ENCODE measurements at regions not wholly inside any gene's neighbourhood (a gene's known extent, or its start where the extent isn't known, plus 50 kb on each side); places are given as distances from the start of the nearest gene placed in this dataset.

- intact Hi-C loops (cut with micrococcal nuclease), result no loop called here
- H3K27me3 Mint-ChIP-seq, result peaks cover 2% of the 10 kb centered on the region in 2 donors
- ChIA-PET CTCF (ENCODE audit: partially characterized antibody) (no interaction called here), POLR2A (ENCODE audit: partially characterized antibody) (no interaction called here)
- no peak overlapping the region for H3K27ac Mint-ChIP-seq
- Histone ChIP-seq H3K27me3 (ENCODE audit: insufficient read depth, low read length) (no peaks in the 10 kb centered on the region), H3K4me3 (ENCODE audit: low read length in 2 of 2) (no peak overlapping the region), H3K4me1 (ENCODE audit: insufficient read depth, low read length) (no peaks in the 10 kb centered on the region), H3K27ac (ENCODE audit: low read depth, low read length) (no peak overlapping the region), H3K9me3 (ENCODE audit: control insufficient read depth in 1 of 2, low read length in 2 of 2) (no peaks in the 10 kb centered on the region), H3K36me3 (ENCODE audit: insufficient read depth, low read length) (no peaks in the 10 kb centered on the region)
- no peaks in the 10 kb centered on the region for H3K4me1 Mint-ChIP-seq
- peaks cover 0 to 3% (median 0%) of the 10 kb centered on the region in 8 donors for H3K9me3 Mint-ChIP-seq
- no peaks in the 10 kb centered on the region for H3K36me3 Mint-ChIP-seq
- no peak overlapping the region for H3K4me3 Mint-ChIP-seq
- no peak for DNase-seq
These were observed 60.9 kb upstream of the ZC3H12C start for GRCh38 chr11:110032259-110032658.

- CTCF ChIA-PET (ENCODE audit: partially characterized antibody), result no interaction called here
- POLR2A ChIA-PET (ENCODE audit: partially characterized antibody), result no interaction called here
- Histone ChIP-seq H3K27me3 (ENCODE audit: insufficient read depth, low read length) (no peaks in the 10 kb centered on the region), H3K9me3 (ENCODE audit: control insufficient read depth in 1 of 2, low read length in 2 of 2) (no peaks in the 10 kb centered on the region), H3K4me3 (ENCODE audit: low read length in 2 of 2) (no peak overlapping the region), H3K4me1 (ENCODE audit: insufficient read depth, low read length) (no peaks in the 10 kb centered on the region), H3K36me3 (ENCODE audit: insufficient read depth, low read length) (no peaks in the 10 kb centered on the region), H3K27ac (ENCODE audit: low read depth, low read length) (no peak overlapping the region)
- Mint-ChIP-seq H3K4me3 (no peak overlapping the region), H3K27ac (no peak overlapping the region), H3K27me3 (peaks cover 2 to 5% of the 10 kb centered on the region in 2 donors), H3K9me3 (peaks cover 0 to 3% (median 0%) of the 10 kb centered on the region in 8 donors), H3K36me3 (no peaks in the 10 kb centered on the region), H3K4me1 (no peaks in the 10 kb centered on the region)
- intact Hi-C loops (cut with micrococcal nuclease), result no loop called here
- no peak for DNase-seq
These were observed 60.1 kb upstream of the ZC3H12C start for GRCh38 chr11:110032957-110033570.

- no peaks in the 10 kb centered on the region for H3K4me1 ChIP-seq (ENCODE audit: insufficient read depth, low read length)
- no peak overlapping the region for H3K4me3 ChIP-seq (ENCODE audit: low read length in 2 of 2)
- no peaks in the 10 kb centered on the region for H3K4me1 Mint-ChIP-seq
- intact Hi-C loops (cut with micrococcal nuclease), result no loop called here
- H3K36me3 Mint-ChIP-seq, result no peaks in the 10 kb centered on the region
- DNase-seq, result no peak
- no peaks in the 10 kb centered on the region for H3K27me3 ChIP-seq (ENCODE audit: insufficient read depth, low read length)
- H3K9me3 ChIP-seq (ENCODE audit: control insufficient read depth in 1 of 2, low read length in 2 of 2), result no peaks in the 10 kb centered on the region
- H3K27ac ChIP-seq (ENCODE audit: low read depth, low read length), result no peak overlapping the region
- ChIA-PET CTCF (ENCODE audit: partially characterized antibody) (no interaction called here), POLR2A (ENCODE audit: partially characterized antibody) (no interaction called here)
- peaks cover 0 to 3% (median 0%) of the 10 kb centered on the region in 8 donors for H3K9me3 Mint-ChIP-seq
- no peak overlapping the region for H3K4me3 Mint-ChIP-seq
- peaks cover 2 to 5% of the 10 kb centered on the region in 2 donors for H3K27me3 Mint-ChIP-seq
- no peak overlapping the region for H3K27ac Mint-ChIP-seq
- no peaks in the 10 kb centered on the region for H3K36me3 ChIP-seq (ENCODE audit: insufficient read depth, low read length)
These were observed 58.4 kb upstream of the ZC3H12C start for GRCh38 chr11:110034806-110035205.

- H3K9me3 Mint-ChIP-seq, result peaks cover 0 to 3% (median 0%) of the 10 kb centered on the region in 8 donors
- CTCF ChIA-PET (ENCODE audit: partially characterized antibody), result no interaction called here
- intact Hi-C loops (cut with micrococcal nuclease), result no loop called here
- Histone ChIP-seq H3K27ac (ENCODE audit: low read depth, low read length) (no peak overlapping the region), H3K36me3 (ENCODE audit: insufficient read depth, low read length) (no peaks in the 10 kb centered on the region), H3K9me3 (ENCODE audit: control insufficient read depth in 1 of 2, low read length in 2 of 2) (no peaks in the 10 kb centered on the region), H3K4me1 (ENCODE audit: insufficient read depth, low read length) (no peaks in the 10 kb centered on the region), H3K27me3 (ENCODE audit: insufficient read depth, low read length) (no peaks in the 10 kb centered on the region), H3K4me3 (ENCODE audit: low read length in 2 of 2) (no peak overlapping the region)
- no peak overlapping the region for H3K4me3 Mint-ChIP-seq
- peaks cover 2 to 5% of the 10 kb centered on the region in 2 donors for H3K27me3 Mint-ChIP-seq
- DNase-seq, result no peak
- H3K4me1 Mint-ChIP-seq, result no peaks in the 10 kb centered on the region
- no peak overlapping the region for H3K27ac Mint-ChIP-seq
- POLR2A ChIA-PET (ENCODE audit: partially characterized antibody), result no interaction called here
- no peaks in the 10 kb centered on the region for H3K36me3 Mint-ChIP-seq
These were observed 57.8 kb upstream of the ZC3H12C start for GRCh38 chr11:110035357-110035756.

- Histone ChIP-seq H3K4me1 (ENCODE audit: insufficient read depth, low read length) (no peaks in the 10 kb centered on the region), H3K27ac (ENCODE audit: low read depth, low read length) (no peak overlapping the region), H3K27me3 (ENCODE audit: insufficient read depth, low read length) (no peaks in the 10 kb centered on the region), H3K36me3 (ENCODE audit: insufficient read depth, low read length) (no peaks in the 10 kb centered on the region), H3K4me3 (ENCODE audit: low read length in 2 of 2) (no peak overlapping the region), H3K9me3 (ENCODE audit: control insufficient read depth in 1 of 2, low read length in 2 of 2) (no peaks in the 10 kb centered on the region)
- CTCF ChIA-PET (ENCODE audit: partially characterized antibody), result no interaction called here
- DNase-seq, result no peak
- H3K36me3 Mint-ChIP-seq, result no peaks in the 10 kb centered on the region
- peaks cover 5 to 7% of the 10 kb centered on the region in 2 donors for H3K27me3 Mint-ChIP-seq
- POLR2A ChIA-PET (ENCODE audit: partially characterized antibody), result no interaction called here
- H3K4me3 Mint-ChIP-seq, result no peak overlapping the region
- H3K27ac Mint-ChIP-seq, result no peak overlapping the region
- H3K9me3 Mint-ChIP-seq, result peaks cover 0 to 3% (median 0%) of the 10 kb centered on the region in 8 donors
- H3K4me1 Mint-ChIP-seq, result no peaks in the 10 kb centered on the region
- intact Hi-C loops (cut with micrococcal nuclease), result no loop called here
These were observed 55.0 kb upstream of the ZC3H12C start for GRCh38 chr11:110038201-110038600.

All from CD4-positive, alpha-beta memory T cell (primary cell).